SK-N-MC (cell line): ENCODE measurements at regions not wholly inside any gene's neighbourhood (a gene's known extent, or its start where the extent isn't known, plus 50 kb on each side); places are given as distances from the start of the nearest gene placed in this dataset.

Experiments
- EZH2 ChIP-seq: fragments of 200-600 bp; sonication (generic); IDR thresholded peaks from one replicate; pipeline ENCODE4 v1.6.1; 2017; ENCODE audit warnings: antibody characterized with exemption
- FOXP2 ChIP-seq: optimal IDR thresholded peaks from 2 replicates; pipeline ENCODE3; 2011; ENCODE audit warnings: mild to moderate bottlenecking, moderate library complexity; ENCODE audit not compliant: insufficient read depth; ENCODE audit errors: extremely low read length, control extremely low read depth
- POLR2AphosphoS5 ChIP-seq: IDR thresholded peaks from 2 replicates; pipeline ENCODE4 v1.6.1; 2012; ENCODE audit warnings: mild to moderate bottlenecking, low read depth, low read length, borderline replicate concordance

GRCh38 chr18:30192216-30192615 is 850.3 kb downstream of the DSC3 start:
- TF ChIP-seq POLR2AphosphoS5 (no peak), EZH2 (no peak), FOXP2 (no peak)
